ENCODE measurements at regions not wholly inside any gene's neighbourhood (a gene's known extent, or its start where the extent isn't known, plus 50 kb on each side); places are given as distances from the start of the nearest gene placed in this dataset.

DNA sequence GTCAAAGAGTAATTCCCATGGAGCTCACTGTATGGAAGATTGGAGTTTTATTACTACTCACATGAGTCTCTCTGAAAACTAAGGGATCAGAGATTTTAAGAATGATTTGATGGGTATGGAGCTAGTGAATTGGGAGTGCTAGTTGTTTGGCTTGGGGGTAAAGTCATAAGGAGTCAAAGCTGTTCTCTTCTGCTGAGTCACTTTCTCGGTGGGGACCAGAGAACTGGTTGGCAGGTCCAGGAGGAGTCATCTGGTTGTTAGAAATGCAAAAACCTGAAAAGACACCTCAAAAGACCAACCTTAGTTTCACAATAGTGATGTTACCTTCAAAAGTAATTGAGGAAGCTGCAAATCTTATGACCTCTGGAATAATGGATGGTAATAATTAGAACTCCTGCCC, 355.4 kb downstream of the RPS4Y2 start:
- TF ChIP-seq POLR2A (IDR thresholded peaks at IDR 0.05) = no peak
- TF ChIP-seq, protein P1, sequence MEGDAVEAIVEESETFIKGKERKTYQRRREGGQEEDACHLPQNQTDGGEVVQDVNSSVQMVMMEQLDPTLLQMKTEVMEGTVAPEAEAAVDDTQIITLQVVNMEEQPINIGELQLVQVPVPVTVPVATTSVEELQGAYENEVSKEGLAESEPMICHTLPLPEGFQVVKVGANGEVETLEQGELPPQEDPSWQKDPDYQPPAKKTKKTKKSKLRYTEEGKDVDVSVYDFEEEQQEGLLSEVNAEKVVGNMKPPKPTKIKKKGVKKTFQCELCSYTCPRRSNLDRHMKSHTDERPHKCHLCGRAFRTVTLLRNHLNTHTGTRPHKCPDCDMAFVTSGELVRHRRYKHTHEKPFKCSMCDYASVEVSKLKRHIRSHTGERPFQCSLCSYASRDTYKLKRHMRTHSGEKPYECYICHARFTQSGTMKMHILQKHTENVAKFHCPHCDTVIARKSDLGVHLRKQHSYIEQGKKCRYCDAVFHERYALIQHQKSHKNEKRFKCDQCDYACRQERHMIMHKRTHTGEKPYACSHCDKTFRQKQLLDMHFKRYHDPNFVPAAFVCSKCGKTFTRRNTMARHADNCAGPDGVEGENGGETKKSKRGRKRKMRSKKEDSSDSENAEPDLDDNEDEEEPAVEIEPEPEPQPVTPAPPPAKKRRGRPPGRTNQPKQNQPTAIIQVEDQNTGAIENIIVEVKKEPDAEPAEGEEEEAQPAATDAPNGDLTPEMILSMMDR (IDR thresholded peaks at IDR 0.05) = no peak
